Erythroblast (primary cell): ENCODE measurements at regions not wholly inside any gene's neighbourhood (a gene's known extent, or its start where the extent isn't known, plus 50 kb on each side); places are given as distances from the start of the nearest gene placed in this dataset.

Experiments used
- DNase-seq, 2 experiments: peaks; one replicate each; lab custom pipeline; 2025; lab: John Stamatoyannopoulos, UW
- GATA1 ChIP-seq: IDR thresholded peaks from 2 replicates; pipeline ENCODE4 v1.6.1; 2011; ENCODE audit warnings: low read depth, mild to moderate bottlenecking, control low read depth, low read length, moderate library complexity
- POLR2A ChIP-seq: IDR thresholded peaks from 2 replicates; pipeline ENCODE4 v1.6.1; 2011; ENCODE audit warnings: mild to moderate bottlenecking, low read length

GRCh38 chr7:21028599-21028998 lies 241.9 kb upstream of the SP8 start:
- TF ChIP-seq POLR2A, result no peak
- TF ChIP-seq GATA1, result no peak
- no peak for DNase-seq

GRCh38 chr7:21029006-21029405 lies 242.3 kb upstream of the SP8 start:
- DNase-seq, result no peak
- no peak for TF ChIP-seq POLR2A
- TF ChIP-seq GATA1, result no peak

GRCh38 chr7:21030237-21030871 lies 243.7 kb upstream of the SP8 start:
- DNase-seq, result no peak
- TF ChIP-seq GATA1, result no peak
- TF ChIP-seq POLR2A, result no peak

GRCh38 chr7:21041252-21041651 lies 254.6 kb upstream of the SP8 start:
- no peak for DNase-seq
- TF ChIP-seq GATA1, result no peak
- no peak for TF ChIP-seq POLR2A

- no peak for TF ChIP-seq GATA1
These were observed 255.0 kb upstream of the SP8 start for GRCh38 chr7:21041666-21042065.

GRCh38 chr7:21044384-21044783 lies 257.7 kb upstream of the SP8 start:
- TF ChIP-seq GATA1 (no peak), POLR2A (no peak)
- no peak for DNase-seq

More at GRCh38 chr7:21041666-21042065, 255.0 kb upstream of the SP8 start:
- no peak for DNase-seq

- TF ChIP-seq POLR2A, result no peak
- TF ChIP-seq GATA1, result no peak
- no peak for DNase-seq
These were observed 258.4 kb upstream of the SP8 start for GRCh38 chr7:21044913-21045568.

- no peak for DNase-seq
- no peak for TF ChIP-seq POLR2A
- no peak for TF ChIP-seq GATA1
These were observed 265.2 kb upstream of the SP8 start for GRCh38 chr7:21051865-21052264.

GRCh38 chr7:21054427-21055112 lies 267.9 kb upstream of the SP8 start:
- DNase-seq, result no peak
- TF ChIP-seq POLR2A, result no peak
- TF ChIP-seq GATA1, result no peak

GRCh38 chr7:21059069-21059468 lies 272.4 kb upstream of the SP8 start:
- DNase-seq, result no peak
- TF ChIP-seq POLR2A (no peak), GATA1 (no peak)

GRCh38 chr7:21063106-21063505 lies 276.4 kb upstream of the SP8 start:
- no peak for TF ChIP-seq GATA1
- TF ChIP-seq POLR2A, result no peak
- no peak for DNase-seq

GRCh38 chr7:21064698-21065648 lies 278.3 kb upstream of the SP8 start:
- no peak for DNase-seq
- no peak for TF ChIP-seq GATA1
- TF ChIP-seq POLR2A, result no peak

- TF ChIP-seq POLR2A, result no peak
- TF ChIP-seq GATA1, result no peak
- no peak for DNase-seq
These were observed 279.5 kb upstream of the SP8 start for GRCh38 chr7:21066221-21066620.
